ENCODE measurements at regions not wholly inside any gene's neighbourhood (a gene's known extent, or its start where the extent isn't known, plus 50 kb on each side); places are given as distances from the start of the nearest gene placed in this dataset.

DNA sequence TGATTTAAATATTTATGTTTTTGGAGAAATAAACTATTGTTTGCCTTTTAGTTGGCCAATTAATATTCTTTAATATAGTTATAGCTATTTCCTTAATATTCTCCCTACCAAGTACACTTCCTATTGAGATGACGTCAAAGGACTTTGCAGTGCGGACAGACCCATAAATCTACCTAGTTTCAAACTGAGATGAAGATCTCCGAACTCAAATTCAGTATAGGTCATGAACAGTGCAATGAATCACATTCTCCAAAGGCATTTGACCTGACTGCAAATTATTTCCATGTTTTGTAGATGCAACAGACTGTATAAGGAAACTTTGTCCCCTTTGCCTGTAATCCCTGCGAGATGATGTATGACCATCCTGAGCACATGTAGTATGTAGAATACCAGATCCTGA lies 342.6 kb upstream of the FIGN start:
- Histone ChIP-seq H2AFZ (ENCODE audit: low read depth, low read length) (no peak overlapping the region), H3K9me1 (replicated peaks; ENCODE audit: control insufficient read depth, extremely low read depth, insufficient read depth, low read length) (no peaks in the 10 kb centered on the region), H3K27me3 (ENCODE audit: control insufficient read depth in 2 of 2, insufficient read depth in 2 of 2, low read length in 2 of 2) (peaks cover 2 to 4% of the 10 kb centered on the region in 2 experiments), H3K9me3 (replicated peaks; ENCODE audit: control insufficient read depth, insufficient read depth, low read length) (no peaks in the 10 kb centered on the region), H3K9ac (replicated peaks; ENCODE audit: extremely low read depth, insufficient read depth, low read length) (no peak overlapping the region), H3K4me3 (replicated peaks in 1 of 3; ENCODE audit: insufficient read depth in 1 of 3, low read depth in 1 of 3, low read length in 3 of 3) (no peak overlapping the region), H3K36me3 (ENCODE audit: control insufficient read depth in 2 of 2, extremely low read depth in 1 of 2, insufficient read depth in 2 of 2, low read length in 2 of 2) (no peaks in the 10 kb centered on the region), H3K4me1 (ENCODE audit: control insufficient read depth, extremely low read depth, insufficient read depth, low read length) (no peaks in the 10 kb centered on the region), H3K4me2 (ENCODE audit: insufficient read depth, low read length) (no peak overlapping the region), H4K20me1 (replicated peaks; ENCODE audit: control insufficient read depth, extremely low read depth, insufficient read depth, low read length) (no peaks in the 10 kb centered on the region), H3K27ac (ENCODE audit: insufficient read depth, low read depth, low read length) (no peak overlapping the region), H3K79me2 (ENCODE audit: control insufficient read depth, insufficient read depth, low read length) (no peaks in the 10 kb centered on the region)
- TF ChIP-seq EZH2 (IDR thresholded peaks at IDR 0.05; ENCODE audit: borderline replicate concordance, low read depth, low read length, severe bottlenecking), result no peak
- TF ChIP-seq FOS (IDR thresholded peaks at IDR 0.05; ENCODE audit: borderline replicate concordance, insufficient read depth, low read length), result no peak
- TF ChIP-seq POLR2AphosphoS5 (IDR thresholded peaks at IDR 0.05; ENCODE audit: insufficient read depth, low read depth, low read length), result no peak
- no peak for TF ChIP-seq MYC (IDR thresholded peaks at IDR 0.05; ENCODE audit: low read depth, low read length)
- TF ChIP-seq, protein P1, sequence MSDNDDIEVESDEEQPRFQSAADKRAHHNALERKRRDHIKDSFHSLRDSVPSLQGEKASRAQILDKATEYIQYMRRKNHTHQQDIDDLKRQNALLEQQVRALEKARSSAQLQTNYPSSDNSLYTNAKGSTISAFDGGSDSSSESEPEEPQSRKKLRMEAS (IDR thresholded peaks at IDR 0.05; ENCODE audit: insufficient read depth, insufficient read length), result no peak
- no peak for TF ChIP-seq JUN (IDR thresholded peaks at IDR 0.05; ENCODE audit: borderline replicate concordance, insufficient read depth, insufficient read length, low read depth)
- no peak for TF ChIP-seq GATA2 (IDR thresholded peaks at IDR 0.05; ENCODE audit: insufficient read depth, insufficient read length, low read depth, low read length)
- TF ChIP-seq POLR2A (IDR thresholded peaks at IDR 0.05; ENCODE audit: low read depth, low read length), result no peak
- TF ChIP-seq, protein P2, sequence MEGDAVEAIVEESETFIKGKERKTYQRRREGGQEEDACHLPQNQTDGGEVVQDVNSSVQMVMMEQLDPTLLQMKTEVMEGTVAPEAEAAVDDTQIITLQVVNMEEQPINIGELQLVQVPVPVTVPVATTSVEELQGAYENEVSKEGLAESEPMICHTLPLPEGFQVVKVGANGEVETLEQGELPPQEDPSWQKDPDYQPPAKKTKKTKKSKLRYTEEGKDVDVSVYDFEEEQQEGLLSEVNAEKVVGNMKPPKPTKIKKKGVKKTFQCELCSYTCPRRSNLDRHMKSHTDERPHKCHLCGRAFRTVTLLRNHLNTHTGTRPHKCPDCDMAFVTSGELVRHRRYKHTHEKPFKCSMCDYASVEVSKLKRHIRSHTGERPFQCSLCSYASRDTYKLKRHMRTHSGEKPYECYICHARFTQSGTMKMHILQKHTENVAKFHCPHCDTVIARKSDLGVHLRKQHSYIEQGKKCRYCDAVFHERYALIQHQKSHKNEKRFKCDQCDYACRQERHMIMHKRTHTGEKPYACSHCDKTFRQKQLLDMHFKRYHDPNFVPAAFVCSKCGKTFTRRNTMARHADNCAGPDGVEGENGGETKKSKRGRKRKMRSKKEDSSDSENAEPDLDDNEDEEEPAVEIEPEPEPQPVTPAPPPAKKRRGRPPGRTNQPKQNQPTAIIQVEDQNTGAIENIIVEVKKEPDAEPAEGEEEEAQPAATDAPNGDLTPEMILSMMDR (IDR thresholded peaks at IDR 0.05; ENCODE audit: extremely low read depth in 1 of 2, insufficient read depth in 1 of 2, low read depth in 1 of 2, low read length in 2 of 2), result no peak
- ChIA-PET POLR2A (no interaction called here), CTCF (interaction anchor here (0.9 to 1.2 kb wide), 2 partner anchors 9 to 908 kb away, joined by 3 to 4 read pairs; no protein-coding TSS in a partner anchor)
- FAIRE-seq (no peak), DNase-seq (ENCODE audit: low read depth, low spot score) (no peak)
- BruUV-seq (replicated peaks), result no TSS peak
- dilution Hi-C loops (cut with MboI; ENCODE audit: extremely low pct_ligation_motif_present, low sequenced_read_pairs) (no loop called here), intact Hi-C loops (cut with micrococcal nuclease) (no loop called here)

All from endothelial cell of umbilical vein (primary cell).